ENCODE measurements at regions not wholly inside any gene's neighbourhood (a gene's known extent, or its start where the extent isn't known, plus 50 kb on each side); places are given as distances from the start of the nearest gene placed in this dataset.

- no peak for DNase-seq
- no peak overlapping the region for H3K4me3 ChIP-seq (ENCODE audit: low read depth, low read length)
- H3K27me3 ChIP-seq (replicated peaks): no peaks in the 10 kb centered on the region
- TF ChIP-seq CTCF (IDR thresholded peaks at IDR 0.05; ENCODE audit: low read depth, low read length, missing control alignments): no peak
- H3K27ac ChIP-seq: no peak overlapping the region
- in situ Hi-C loops (cut with HindIII; ENCODE audit: low pct_ligation_motif_present, low sequenced_read_pairs): no loop called here
- H3K36me3 ChIP-seq (replicated peaks): no peaks in the 10 kb centered on the region
Measured at GRCh38 chr5:7014611-7015010, 301.4 kb downstream of the TENT4A start.

GRCh38 chr5:7015586-7016256 lies 302.5 kb downstream of the TENT4A start:
- no peak overlapping the region for H3K4me3 ChIP-seq (ENCODE audit: low read depth, low read length)
- H3K36me3 ChIP-seq (replicated peaks): no peaks in the 10 kb centered on the region
- H3K27ac ChIP-seq: no peak overlapping the region
- H3K27me3 ChIP-seq (replicated peaks): no peaks in the 10 kb centered on the region
- TF ChIP-seq CTCF (IDR thresholded peaks at IDR 0.05; ENCODE audit: low read depth, low read length, missing control alignments): no peak
- in situ Hi-C loops (cut with HindIII; ENCODE audit: low pct_ligation_motif_present, low sequenced_read_pairs): no loop called here
- DNase-seq: no peak

GRCh38 chr5:7016999-7017747 lies 303.9 kb downstream of the TENT4A start:
- no peak overlapping the region for H3K4me3 ChIP-seq (ENCODE audit: low read depth, low read length)
- TF ChIP-seq CTCF (IDR thresholded peaks at IDR 0.05; ENCODE audit: low read depth, low read length, missing control alignments): no peak
- no peaks in the 10 kb centered on the region for H3K36me3 ChIP-seq (replicated peaks)
- H3K27me3 ChIP-seq (replicated peaks): no peaks in the 10 kb centered on the region
- no peak overlapping the region for H3K27ac ChIP-seq
- in situ Hi-C loops (cut with HindIII; ENCODE audit: low pct_ligation_motif_present, low sequenced_read_pairs): no loop called here
- DNase-seq: no peak

- TF ChIP-seq CTCF (IDR thresholded peaks at IDR 0.05; ENCODE audit: low read depth, low read length, missing control alignments): no peak
- no peak overlapping the region for H3K4me3 ChIP-seq (ENCODE audit: low read depth, low read length)
- H3K27ac ChIP-seq: no peak overlapping the region
- DNase-seq: no peak
- no peaks in the 10 kb centered on the region for H3K36me3 ChIP-seq (replicated peaks)
- no peaks in the 10 kb centered on the region for H3K27me3 ChIP-seq (replicated peaks)
- in situ Hi-C loops (cut with HindIII; ENCODE audit: low pct_ligation_motif_present, low sequenced_read_pairs): no loop called here
Measured at GRCh38 chr5:7018198-7018597, 305.0 kb downstream of the TENT4A start.

- no peak for DNase-seq
- no peak overlapping the region for H3K4me3 ChIP-seq (ENCODE audit: low read depth, low read length)
- no peaks in the 10 kb centered on the region for H3K36me3 ChIP-seq (replicated peaks)
- H3K27ac ChIP-seq: no peak overlapping the region
- no peak for TF ChIP-seq CTCF (IDR thresholded peaks at IDR 0.05; ENCODE audit: low read depth, low read length, missing control alignments)
- H3K27me3 ChIP-seq (replicated peaks): no peaks in the 10 kb centered on the region
- in situ Hi-C loops (cut with HindIII; ENCODE audit: low pct_ligation_motif_present, low sequenced_read_pairs): no loop called here
Measured at GRCh38 chr5:7018601-7019000, 305.4 kb downstream of the TENT4A start.
